NCI-H748 treated with DMSO at 0.1 percent for 48 hours (cell line): ENCODE measurements at regions not wholly inside any gene's neighbourhood (a gene's known extent, or its start where the extent isn't known, plus 50 kb on each side); places are given as distances from the start of the nearest gene placed in this dataset.
"Not testable (repeated sequence)": the region's sequence is repeated elsewhere in the genome, so short reads cannot be mapped to it uniquely, and the experiment has no call there.

Experiments
- DNase-seq: peaks from one replicate; lab custom pipeline; 2025; lab: John Stamatoyannopoulos, UW

GRCh38 chr14:65966188-65966587, 520.0 kb upstream of the CCDC196 start:
- no peak for DNase-seq

DNA sequence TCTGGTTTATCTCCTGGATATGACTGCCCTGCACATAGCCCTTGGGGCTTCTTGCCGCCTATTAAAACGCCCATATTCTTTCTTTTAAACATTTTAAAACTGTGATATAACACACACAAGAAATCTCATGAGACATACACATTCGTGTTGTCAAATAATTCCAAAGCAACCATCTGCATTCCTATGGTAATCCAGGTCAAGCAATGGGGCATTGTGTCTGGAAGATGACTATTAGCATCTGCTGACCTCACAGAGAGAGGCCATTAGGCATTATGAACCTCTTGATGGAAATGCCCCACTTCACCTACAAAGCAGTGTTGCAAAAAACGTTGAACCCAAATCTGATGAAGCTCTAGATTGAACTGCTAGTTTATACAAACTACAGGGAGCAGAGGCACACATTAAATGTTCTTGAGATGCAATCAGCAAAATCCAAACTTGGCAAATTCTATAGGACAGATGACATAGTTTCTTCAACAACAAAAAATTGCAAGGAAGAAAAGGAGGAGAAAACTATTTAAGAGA, 513.8 kb upstream of the CCDC196 start:
- no peak for DNase-seq

DNA sequence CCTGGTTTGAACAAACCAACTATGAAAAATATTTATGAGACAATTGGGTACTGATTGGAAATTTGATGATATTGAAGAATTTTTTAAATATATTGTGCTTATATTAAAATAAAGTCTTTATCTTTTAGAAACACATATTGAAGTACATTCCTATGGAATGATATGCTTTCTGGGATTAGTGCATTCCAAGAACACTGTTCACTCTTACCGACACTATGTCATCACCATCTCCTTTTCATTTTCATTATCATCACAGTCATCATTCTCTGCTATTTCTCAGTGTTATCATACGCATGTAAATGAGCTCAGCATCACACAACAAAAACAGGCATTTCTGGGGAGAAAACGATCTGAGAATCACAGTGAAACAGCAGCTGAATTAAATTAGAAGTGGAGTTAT, 513.3 kb upstream of the CCDC196 start:
- DNase-seq, result no peak

GRCh38 chr14:65975865-65976264, 510.3 kb upstream of the CCDC196 start:
- DNase-seq, result no peak

DNA sequence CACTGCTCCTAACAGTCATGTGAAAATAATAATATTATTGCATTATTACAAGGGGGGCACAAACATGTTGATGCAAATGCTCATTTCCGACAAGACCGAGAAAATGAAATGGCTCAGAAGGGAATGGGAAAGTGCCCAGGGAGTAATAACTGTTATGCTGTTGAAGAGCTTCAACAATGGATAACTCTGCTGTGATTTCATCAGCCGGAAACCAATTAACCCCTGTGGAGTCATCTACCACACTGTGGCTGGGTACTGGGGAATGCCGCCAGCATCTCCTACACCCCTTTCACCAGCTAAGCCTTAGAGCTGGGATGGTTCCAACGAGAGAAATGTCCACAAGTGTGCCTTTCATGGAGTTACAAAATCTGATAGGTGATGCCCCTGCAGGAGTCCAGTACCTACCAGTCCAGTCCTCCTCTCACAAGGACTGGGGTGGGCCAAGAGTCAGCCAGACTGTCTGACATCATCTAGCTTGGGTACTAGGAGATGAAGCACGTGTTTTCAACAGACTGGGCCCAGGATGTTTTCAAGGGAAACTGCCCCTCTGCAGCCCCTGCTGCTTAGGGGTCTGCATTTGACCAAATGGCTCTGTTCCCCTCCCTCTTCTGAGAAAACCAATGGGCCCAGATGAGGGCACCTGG, 509.3 kb upstream of the CCDC196 start:
- no peak for DNase-seq

GRCh38 chr14:65981192-65981843, 504.9 kb upstream of the CCDC196 start:
- no peak for DNase-seq

DNA sequence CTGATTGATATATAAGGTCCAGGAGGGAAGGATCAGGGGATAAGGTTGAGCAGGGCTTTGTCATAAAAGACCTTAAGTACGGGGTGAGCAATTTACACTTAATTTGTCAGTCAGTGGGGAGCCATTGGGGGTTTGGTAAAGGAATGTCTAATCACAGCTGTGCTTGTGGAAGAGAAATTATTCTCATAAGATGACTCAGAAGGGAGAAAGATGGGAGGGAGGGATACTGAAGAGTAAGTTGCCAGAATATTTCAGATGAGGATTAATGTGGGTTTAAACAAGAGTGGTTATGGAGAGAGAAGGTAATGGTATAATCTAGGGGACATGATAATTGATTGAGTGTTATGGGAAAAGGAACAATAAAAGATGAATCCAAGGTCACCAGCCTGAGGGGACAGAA, 500.1 kb upstream of the CCDC196 start:
- no peak for DNase-seq

GRCh38 chr14:65989981-65990380, 496.2 kb upstream of the CCDC196 start:
- DNase-seq, result no peak

DNA sequence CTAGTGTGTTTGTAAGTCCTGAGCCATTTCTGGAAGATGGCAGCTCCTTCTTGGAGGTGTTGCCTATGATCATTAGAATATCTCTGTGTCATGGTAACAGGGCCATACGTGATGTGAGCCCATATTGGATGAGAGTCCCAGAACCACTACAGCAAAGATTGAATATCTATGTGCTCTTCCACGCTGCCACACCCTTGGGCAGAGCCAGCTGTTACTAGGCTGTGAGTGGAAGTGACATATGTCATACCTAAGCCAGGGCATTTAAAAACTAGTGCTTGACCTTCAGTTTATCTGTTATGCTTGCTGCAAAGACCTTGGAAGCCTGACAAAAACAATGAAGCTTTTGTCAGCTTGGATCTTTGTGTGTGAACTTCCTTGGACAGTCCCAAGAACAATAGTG, 495.1 kb upstream of the CCDC196 start:
- DNase-seq, result no peak

- DNase-seq, result not testable (repeated sequence)
Measured at GRCh38 chr14:65991935-65992334, 494.2 kb upstream of the CCDC196 start.

DNA sequence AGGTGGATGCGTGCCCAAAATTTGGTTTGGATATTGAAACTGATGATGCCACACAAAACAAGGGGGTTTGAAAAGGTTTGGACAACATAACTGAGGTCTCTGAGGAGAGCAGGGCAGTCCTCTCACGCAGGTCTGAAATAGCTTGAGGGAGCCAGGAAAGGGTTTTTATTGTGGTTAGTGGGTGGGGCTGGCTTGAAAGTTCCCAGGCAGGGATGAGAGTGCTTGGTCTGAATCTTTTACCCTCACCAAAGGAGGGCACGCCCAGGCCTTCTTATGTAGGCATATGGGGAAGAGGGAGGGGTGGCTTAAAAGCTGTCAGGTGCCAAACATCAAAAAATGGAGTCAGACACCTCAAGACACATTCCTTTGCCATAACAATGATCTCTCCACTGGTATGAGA, 493.1 kb upstream of the CCDC196 start:
- no peak for DNase-seq

DNA sequence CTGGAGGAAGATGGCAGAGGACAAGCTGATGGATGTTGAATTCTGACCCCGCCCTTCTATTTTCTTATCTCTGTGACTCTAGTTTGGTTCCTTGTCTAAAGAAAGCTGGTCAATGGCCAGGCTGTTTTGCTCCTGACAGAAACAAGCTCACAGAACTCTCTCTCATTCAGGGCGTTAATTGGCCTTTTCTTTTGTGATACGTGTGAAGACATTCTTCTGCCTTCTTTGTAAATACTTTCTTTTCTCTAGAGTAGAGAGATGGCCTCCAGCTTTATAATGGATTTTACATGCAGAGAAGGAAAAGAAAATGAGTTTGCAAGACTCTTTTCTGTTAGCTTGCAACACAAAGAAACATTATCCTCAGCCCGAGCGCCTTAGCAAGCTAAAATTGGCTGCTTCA, 492.2 kb upstream of the CCDC196 start:
- DNase-seq, result no peak

- no peak for DNase-seq
Measured at GRCh38 chr14:65997347-65997746, 488.8 kb upstream of the CCDC196 start.

GRCh38 chr14:65999865-66000264, 486.3 kb upstream of the CCDC196 start:
- DNase-seq, result no peak

DNA sequence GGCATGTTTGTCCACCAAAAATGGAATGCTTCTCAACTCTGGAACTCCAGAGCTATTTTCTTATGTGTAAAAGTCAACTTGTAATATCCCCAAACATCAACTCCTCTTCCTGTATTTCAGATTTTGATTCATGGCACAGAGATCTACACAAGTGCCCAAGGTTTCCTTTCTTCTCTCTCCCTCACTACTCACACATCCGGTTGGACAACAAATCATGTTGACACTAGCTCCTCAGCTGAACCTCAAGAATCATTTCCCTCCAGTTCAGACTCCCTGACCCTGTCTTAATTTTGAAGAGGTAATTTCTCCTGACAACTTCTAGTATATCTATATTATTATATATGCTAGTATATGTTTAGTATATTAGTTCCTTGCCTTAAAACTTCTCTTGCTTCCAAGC, 485.4 kb upstream of the CCDC196 start:
- no peak for DNase-seq

DNA sequence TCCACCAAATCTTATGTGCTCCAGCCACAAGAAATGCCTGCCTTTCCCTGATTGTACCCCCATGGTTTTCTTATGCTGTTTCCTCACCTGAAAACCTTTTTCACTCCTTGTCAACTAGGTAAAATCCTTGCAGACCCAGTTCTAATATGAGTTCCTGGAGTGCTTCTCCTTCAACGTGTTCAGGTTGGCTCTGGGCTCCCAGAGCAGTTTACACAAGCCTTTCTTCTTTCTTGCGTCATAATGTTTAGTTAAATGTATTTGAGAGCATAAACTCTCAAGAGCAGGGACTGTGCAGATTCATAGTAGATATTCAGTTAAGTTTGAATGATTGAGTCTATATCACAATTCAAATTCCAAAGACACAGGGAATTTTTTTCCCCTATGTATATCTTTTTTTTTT, 484.8 kb upstream of the CCDC196 start:
- DNase-seq, result no peak

DNA sequence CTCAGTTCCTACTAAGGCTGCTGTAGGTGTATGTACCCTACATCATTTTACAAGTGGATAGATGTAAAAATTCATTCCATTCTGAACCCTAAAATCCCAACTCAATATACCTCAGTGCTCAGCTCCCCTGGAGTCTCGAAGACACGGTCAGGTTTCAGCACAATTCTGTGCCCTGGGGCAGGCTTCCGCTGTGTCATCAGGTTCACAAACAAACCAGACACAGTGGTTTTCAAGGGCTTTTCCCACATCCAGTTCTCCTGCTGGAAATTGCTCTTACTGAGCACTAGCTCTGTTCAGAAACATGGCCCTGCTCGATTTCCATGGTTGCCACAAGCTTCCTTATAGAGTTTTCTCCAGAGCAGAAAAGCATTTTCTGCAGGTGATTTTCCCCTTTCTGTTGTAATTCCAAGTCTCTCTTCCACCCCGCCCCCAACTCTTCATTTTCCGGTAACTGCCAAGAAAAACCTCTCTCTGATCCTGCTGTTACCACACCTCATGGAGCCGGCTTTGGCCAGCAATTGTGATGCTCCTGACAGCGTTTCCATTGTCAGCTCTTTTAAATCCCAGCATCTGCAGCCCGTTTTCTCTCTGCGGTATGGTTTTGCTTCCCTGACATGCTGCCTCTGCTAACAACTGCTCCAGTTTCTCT, 483.0 kb upstream of the CCDC196 start:
- no peak for DNase-seq

DNA sequence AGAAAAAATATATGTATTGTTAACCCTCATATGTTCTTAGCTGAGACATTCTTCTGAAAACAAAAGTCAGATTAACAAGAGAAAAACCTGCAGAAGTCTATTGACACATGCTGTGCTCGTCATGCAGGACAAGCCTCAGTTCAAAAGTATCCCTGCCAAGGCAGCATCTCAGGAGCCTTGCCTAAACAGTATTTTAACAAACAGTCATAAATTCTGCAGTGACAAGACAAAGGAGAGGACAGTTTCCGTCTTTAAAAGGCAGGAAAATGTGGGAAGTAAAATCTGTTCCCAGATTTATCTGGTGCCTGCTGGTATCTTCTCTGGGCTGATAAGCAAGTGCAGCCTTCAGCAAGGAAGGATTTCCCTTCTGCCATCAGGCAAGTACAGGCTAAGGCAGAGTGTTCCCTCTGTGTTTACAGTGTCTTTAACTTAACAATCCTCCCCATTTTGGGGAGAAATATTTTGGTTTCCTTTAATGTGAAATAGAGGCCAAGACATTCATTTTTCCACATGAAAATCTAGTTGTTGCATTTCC, 480.2 kb upstream of the CCDC196 start:
- no peak for DNase-seq

DNA sequence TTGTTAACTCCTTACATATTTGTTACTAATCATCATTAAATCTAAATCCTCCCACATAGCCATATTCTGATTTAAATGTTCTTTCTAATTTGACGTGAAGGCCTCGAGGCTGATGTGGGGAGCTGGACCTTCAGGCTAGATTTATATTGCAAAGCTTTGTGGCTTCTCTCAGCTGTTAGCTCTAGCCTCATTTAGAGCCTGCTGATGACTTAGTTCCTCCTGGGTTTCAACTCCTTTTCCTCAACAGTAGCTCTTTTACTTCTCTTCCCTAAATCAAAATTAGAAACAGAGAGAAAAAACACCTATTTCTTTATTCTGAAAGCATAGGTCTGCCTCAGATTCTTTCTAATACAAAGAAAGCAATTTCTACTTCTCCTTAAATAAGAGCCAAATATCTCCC, 477.5 kb upstream of the CCDC196 start:
- DNase-seq, result no peak

DNA sequence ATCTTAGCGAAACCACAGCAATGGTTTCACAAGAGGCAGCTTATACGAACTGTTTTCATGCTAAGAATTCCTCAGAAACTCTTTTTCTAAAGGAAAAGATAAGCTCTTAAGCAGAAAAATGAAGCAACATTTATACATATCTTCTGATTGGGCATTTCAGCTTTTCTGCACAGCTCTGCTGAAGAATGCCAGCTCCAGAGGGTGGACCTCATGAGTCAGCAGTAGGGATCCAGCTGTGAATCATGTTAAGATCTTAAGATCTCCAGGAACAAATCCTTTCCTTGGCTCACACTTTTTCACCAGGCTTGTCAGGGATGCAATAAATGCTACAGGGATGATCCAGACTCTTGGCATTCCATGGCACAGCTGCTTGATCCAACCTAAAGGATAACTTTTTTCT, 477.1 kb upstream of the CCDC196 start:
- DNase-seq, result no peak

DNA sequence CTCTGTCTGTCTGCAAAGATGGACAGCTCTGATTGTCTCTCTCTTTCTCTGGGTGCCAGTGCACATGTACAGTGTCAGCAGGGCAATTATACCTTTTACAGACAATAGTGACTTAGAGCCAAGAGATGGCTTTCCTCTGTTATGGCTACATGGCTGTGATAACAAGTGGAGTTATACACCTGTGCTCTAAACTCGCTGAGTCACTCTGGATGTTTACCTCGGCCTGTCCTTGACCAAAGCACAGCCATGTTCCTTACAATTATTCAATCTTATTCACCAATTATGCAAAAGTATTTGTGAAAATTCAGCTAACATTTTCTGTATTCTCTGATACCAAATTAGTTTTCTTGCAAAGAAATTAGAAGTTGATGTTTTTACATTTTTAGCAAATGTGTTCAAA, 475.5 kb upstream of the CCDC196 start:
- DNase-seq, result no peak

DNA sequence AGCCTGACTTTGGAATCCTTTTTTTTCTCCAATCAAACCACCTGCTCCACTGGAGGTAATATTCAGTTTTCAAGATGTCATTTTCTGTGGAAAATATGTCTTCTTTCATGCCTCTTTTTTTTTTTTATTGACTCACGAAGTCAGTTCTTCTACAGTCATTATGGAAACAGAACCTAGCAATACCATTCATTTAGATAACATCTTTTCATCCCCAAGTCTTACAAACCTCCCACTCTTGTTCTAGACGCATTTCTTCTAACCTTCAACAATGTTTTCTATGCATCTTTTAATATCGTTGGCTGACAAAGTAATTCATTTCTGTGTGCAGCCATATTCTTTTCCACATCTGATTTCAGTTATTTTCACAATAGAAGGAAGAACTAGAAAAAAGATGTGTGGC, 474.3 kb upstream of the CCDC196 start:
- DNase-seq, result no peak

- not testable (repeated sequence) for DNase-seq
Measured at GRCh38 chr14:66013607-66014006, 472.6 kb upstream of the CCDC196 start.
